ENCODE measurements at regions not wholly inside any gene's neighbourhood (a gene's known extent, or its start where the extent isn't known, plus 50 kb on each side); places are given as distances from the start of the nearest gene placed in this dataset.

DNA sequence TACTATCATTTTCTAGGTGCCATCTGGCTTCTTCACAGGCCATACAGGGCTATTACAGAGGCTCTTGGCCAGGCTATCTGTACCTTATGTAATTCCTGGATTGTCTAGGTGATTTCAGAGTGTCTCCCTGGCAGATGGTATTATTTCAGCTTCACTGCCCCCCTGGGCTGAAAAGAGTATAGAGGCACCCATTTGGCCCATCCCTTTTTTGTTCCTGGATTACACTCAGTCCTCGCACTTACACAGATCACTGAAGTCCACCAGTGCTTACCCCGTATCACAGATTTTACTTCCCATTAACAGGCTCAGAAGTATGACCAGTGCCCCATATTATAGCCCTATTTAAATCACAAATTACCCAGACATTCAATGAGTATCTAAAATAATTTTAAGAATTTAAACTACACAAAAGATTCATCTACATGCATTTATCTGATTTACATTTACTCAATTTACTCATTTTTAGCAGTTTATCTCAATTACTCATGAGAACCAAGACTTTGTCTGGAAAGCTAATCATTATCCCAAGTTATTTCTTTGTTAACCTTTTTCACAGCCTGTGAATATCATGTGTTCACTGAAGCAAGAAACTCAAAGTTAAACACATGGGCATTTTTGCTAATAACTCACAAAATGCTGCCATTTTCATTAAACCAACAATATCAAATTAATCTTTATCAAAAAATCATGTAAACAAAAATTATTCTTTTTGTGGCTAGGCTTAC is 121.0 kb downstream of the PCDH20 start:
- TF ChIP-seq, protein P1, sequence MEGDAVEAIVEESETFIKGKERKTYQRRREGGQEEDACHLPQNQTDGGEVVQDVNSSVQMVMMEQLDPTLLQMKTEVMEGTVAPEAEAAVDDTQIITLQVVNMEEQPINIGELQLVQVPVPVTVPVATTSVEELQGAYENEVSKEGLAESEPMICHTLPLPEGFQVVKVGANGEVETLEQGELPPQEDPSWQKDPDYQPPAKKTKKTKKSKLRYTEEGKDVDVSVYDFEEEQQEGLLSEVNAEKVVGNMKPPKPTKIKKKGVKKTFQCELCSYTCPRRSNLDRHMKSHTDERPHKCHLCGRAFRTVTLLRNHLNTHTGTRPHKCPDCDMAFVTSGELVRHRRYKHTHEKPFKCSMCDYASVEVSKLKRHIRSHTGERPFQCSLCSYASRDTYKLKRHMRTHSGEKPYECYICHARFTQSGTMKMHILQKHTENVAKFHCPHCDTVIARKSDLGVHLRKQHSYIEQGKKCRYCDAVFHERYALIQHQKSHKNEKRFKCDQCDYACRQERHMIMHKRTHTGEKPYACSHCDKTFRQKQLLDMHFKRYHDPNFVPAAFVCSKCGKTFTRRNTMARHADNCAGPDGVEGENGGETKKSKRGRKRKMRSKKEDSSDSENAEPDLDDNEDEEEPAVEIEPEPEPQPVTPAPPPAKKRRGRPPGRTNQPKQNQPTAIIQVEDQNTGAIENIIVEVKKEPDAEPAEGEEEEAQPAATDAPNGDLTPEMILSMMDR (IDR thresholded peaks at IDR 0.05; ENCODE audit: unreplicated experiment) = no peak
- Mint-ChIP-seq H3K27me3 (ENCODE audit: unreplicated experiment) (no peaks in the 10 kb centered on the region), H3K9me3 (ENCODE audit: low read depth, unreplicated experiment) (peaks cover 3% of the 10 kb centered on the region), H3K27ac (ENCODE audit: unreplicated experiment) (no peak overlapping the region), H3K4me3 (ENCODE audit: low read depth, unreplicated experiment) (no peak overlapping the region), H3K4me1 (ENCODE audit: low read depth, unreplicated experiment) (no peaks in the 10 kb centered on the region), H3K36me3 (ENCODE audit: insufficient read depth, unreplicated experiment) (no peaks in the 10 kb centered on the region)
- DNase-seq = no peak
- no TSS peak for BruUV-seq (replicated peaks)
- CTCF ChIA-PET = no interaction called here
- intact Hi-C loops (cut with micrococcal nuclease; ENCODE audit: unreplicated experiment) = no loop called here

DNA sequence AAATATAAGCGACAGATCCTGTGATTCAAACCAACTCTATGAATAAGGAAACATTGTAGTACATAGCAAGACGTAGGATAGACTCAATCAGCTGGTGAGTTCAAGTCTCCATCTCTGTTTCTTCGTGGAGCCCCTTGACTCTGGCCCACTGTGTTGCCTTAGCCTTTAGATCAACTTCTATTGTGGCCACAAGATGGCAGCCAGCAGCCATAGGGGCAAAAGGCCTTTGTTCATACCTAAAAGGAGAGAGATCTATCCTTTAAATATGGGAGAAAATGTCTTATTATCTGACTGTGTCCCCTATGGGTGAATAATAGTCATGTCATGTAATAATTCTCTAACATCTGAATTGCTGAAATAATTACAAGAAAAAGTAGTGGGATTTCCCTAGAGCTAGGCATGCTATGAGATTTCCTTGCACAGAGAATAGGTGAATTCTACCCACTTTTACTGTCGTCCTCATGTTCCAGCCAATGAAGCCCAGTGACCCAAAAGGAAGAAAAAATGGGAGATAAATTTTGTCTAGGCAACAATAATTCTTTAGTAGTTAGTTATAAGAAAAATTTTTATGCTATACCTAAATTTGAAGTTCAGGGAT is 129.4 kb downstream of the PCDH20 start:
- no peak for DNase-seq
- TF ChIP-seq, protein P1 (IDR thresholded peaks at IDR 0.05; ENCODE audit: unreplicated experiment) = no peak
- intact Hi-C loops (cut with micrococcal nuclease; ENCODE audit: unreplicated experiment) = no loop called here
- Mint-ChIP-seq H3K4me1 (ENCODE audit: low read depth, unreplicated experiment) (no peaks in the 10 kb centered on the region), H3K4me3 (ENCODE audit: low read depth, unreplicated experiment) (no peak overlapping the region), H3K27ac (ENCODE audit: unreplicated experiment) (no peak overlapping the region), H3K27me3 (ENCODE audit: unreplicated experiment) (no peaks in the 10 kb centered on the region), H3K9me3 (ENCODE audit: low read depth, unreplicated experiment) (peaks cover 6% of the 10 kb centered on the region), H3K36me3 (ENCODE audit: insufficient read depth, unreplicated experiment) (no peaks in the 10 kb centered on the region)
- CTCF ChIA-PET = no interaction called here
- no TSS peak for BruUV-seq (replicated peaks)

DNA sequence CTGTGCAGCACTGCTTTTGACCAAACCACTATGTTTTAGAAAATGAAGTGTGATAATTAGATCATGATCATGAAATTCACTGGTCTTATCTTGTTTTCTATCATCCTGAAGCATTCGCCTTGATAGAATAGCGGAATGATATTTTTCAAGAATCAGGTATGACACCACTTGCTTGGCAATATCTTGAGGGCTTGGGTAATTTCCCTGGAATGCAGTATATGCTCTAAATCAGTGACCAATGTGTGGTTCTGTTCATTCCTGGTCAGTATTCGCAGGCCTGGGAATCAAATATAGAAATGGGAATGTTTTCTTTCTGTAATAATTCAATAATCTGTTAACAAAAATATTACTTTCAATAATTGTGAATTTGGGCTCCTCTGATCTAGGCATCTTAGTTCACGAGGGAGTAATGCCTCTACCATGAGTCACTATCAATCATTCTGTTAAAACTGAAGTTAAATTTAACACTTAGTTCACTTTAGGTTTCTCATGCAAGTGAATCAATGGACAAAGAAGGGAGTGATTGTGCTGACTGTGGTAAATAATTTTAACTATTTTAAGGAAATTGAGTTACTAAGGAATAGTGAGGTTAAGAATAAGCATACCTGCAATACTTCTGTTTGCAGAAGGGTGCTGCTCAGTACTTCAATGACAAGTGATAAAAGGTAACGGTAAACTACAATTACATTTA is 137.9 kb downstream of the PCDH20 start:
- no peak overlapping the region for H3K27ac Mint-ChIP-seq (ENCODE audit: unreplicated experiment)
- H3K9me3 Mint-ChIP-seq (ENCODE audit: low read depth, unreplicated experiment) = no peaks in the 10 kb centered on the region
- H3K4me1 Mint-ChIP-seq (ENCODE audit: low read depth, unreplicated experiment) = no peaks in the 10 kb centered on the region
- intact Hi-C loops (cut with micrococcal nuclease; ENCODE audit: unreplicated experiment) = no loop called here
- H3K36me3 Mint-ChIP-seq (ENCODE audit: insufficient read depth, unreplicated experiment) = no peaks in the 10 kb centered on the region
- H3K4me3 Mint-ChIP-seq (ENCODE audit: low read depth, unreplicated experiment) = no peak overlapping the region
- no peaks in the 10 kb centered on the region for H3K27me3 Mint-ChIP-seq (ENCODE audit: unreplicated experiment)
- CTCF ChIA-PET = no interaction called here
- DNase-seq = no peak
- TF ChIP-seq, protein P1 (IDR thresholded peaks at IDR 0.05; ENCODE audit: unreplicated experiment) = no peak
- no TSS peak for BruUV-seq (replicated peaks)

DNA sequence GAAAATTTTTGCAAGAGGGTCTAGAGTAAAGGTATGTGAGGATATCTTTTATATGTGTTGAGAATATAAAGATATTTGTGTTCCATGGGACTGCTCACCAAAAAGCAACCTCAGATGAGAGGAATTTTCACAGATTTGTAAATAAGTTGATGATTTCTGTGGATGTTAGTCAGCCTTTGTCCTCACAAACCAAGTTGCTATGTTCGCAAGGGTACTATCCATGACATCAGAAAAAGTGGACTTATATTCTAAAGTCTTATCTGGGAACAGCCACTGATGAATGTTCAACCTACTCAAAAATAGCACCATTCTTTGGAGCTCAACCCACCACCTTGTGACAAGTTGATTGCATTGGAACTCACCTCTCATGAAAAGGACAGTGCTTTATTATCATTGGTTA is 138.6 kb downstream of the PCDH20 start:
- DNase-seq = no peak
- Mint-ChIP-seq H3K4me3 (ENCODE audit: low read depth, unreplicated experiment) (no peak overlapping the region), H3K36me3 (ENCODE audit: insufficient read depth, unreplicated experiment) (no peaks in the 10 kb centered on the region), H3K27ac (ENCODE audit: unreplicated experiment) (no peak overlapping the region), H3K9me3 (ENCODE audit: low read depth, unreplicated experiment) (no peaks in the 10 kb centered on the region), H3K27me3 (ENCODE audit: unreplicated experiment) (no peaks in the 10 kb centered on the region), H3K4me1 (ENCODE audit: low read depth, unreplicated experiment) (no peaks in the 10 kb centered on the region)
- TF ChIP-seq, protein P1 (IDR thresholded peaks at IDR 0.05; ENCODE audit: unreplicated experiment) = no peak
- intact Hi-C loops (cut with micrococcal nuclease; ENCODE audit: unreplicated experiment) = no loop called here
- CTCF ChIA-PET = no interaction called here
- BruUV-seq (replicated peaks) = no TSS peak

All from Calu3 (cell line).